A549 (cell line): ENCODE measurements at regions not wholly inside any gene's neighbourhood (a gene's known extent, or its start where the extent isn't known, plus 50 kb on each side); places are given as distances from the start of the nearest gene placed in this dataset.

Experiments used
- ATAC-seq, 2 experiments: fragments of 200-7000 bp in 1 of 2; fragments of >200 bp in 1 of 2; cut with Nextera tagmentation in 1 of 2; cut with Tn5 transposase in 1 of 2; 3 replicates each; pipeline versions ENCODE4 v1.8.0 to v1.9.1; 2018 to 2020; ENCODE audit warnings: mild to moderate bottlenecking in 1 of 2, moderate library complexity in 1 of 2
- CTCF ChIA-PET: fragments of 300-600 bp; sonication (Branson Sonifier 250); formaldehyde crosslinking; extraction: SDS; loops from one replicate; lab custom pipeline; 2021; ENCODE audit warnings: antibody characterized with exemption, inconsistent platforms; lab: Yijun Ruan, JAX
- POLR2A ChIA-PET: fragments of 350-600 bp; formaldehyde crosslinking; extraction: SDS; loops from one replicate; lab custom pipeline; 2021; ENCODE audit warnings: antibody characterized with exemption, inconsistent platforms; lab: Yijun Ruan, JAX
- DNase-seq, 2 experiments: peaks; one replicate each; pipeline versions ENCODE4 v3.0.0 to v3.0.0-alpha.2; 2011 to 2016; ENCODE audit warnings: low read depth in 1 of 2, low spot score in 1 of 2
- FAIRE-seq: peaks from 2 replicates; lab custom pipeline; 2011; peaks lifted over from hg19 to GRCh38; lab: Jason Lieb, UNC
- H3K27ac ChIP-seq, 2 experiments: fragments of >200 bp; sonication (Bioruptor Twin); formaldehyde crosslinking; 3 replicates each; pipeline ENCODE4 v1.5.1; 2016 to 2017
- H3K4me1 ChIP-seq: fragments of >200 bp; sonication (Bioruptor Twin); formaldehyde crosslinking; 3 replicates; pipeline ENCODE4 v1.6.1; 2016
- H3K4me2 ChIP-seq: fragments of >200 bp; sonication (Bioruptor Twin); formaldehyde crosslinking; 3 replicates; pipeline ENCODE4 v1.6.1; 2016
- H3K4me3 ChIP-seq: fragments of >200 bp; sonication (Bioruptor Twin); formaldehyde crosslinking; 3 replicates; pipeline ENCODE4 v1.5.1; 2016
- H3K9me3 ChIP-seq: fragments of >200 bp; sonication (Bioruptor Twin); formaldehyde crosslinking; 3 replicates; pipeline ENCODE4 v1.6.1; 2016
- BHLHE40 ChIP-seq: IDR thresholded peaks from 2 replicates; pipeline ENCODE4 v1.6.1; 2012; ENCODE audit warnings: low read depth, low read length, inconsistent platforms
- CBX2 ChIP-seq: fragments of 200-600 bp; sonication (generic); IDR thresholded peaks from 2 replicates; pipeline ENCODE4 v1.6.1; 2016; ENCODE audit warnings: low read depth, mild to moderate bottlenecking, borderline replicate concordance
- CEBPB ChIP-seq, 2 experiments: fragments of >200 bp in 1 of 2; sonication (Bioruptor Twin) in 1 of 2; formaldehyde crosslinking in 1 of 2; IDR thresholded peaks; 2 replicates each; pipeline ENCODE4 v1.6.1; 2012 to 2016
- CHD4 ChIP-seq: fragments of 200-600 bp; sonication (generic); IDR thresholded peaks from 2 replicates; pipeline ENCODE4 v1.6.1; 2016; ENCODE audit warnings: antibody characterized with exemption, mild to moderate bottlenecking, borderline replicate concordance
- E2F6 ChIP-seq: IDR thresholded peaks from 2 replicates; pipeline ENCODE4 v1.6.1; 2012; ENCODE audit warnings: low read depth, borderline replicate concordance
- EHMT2 ChIP-seq: fragments of 200-600 bp; sonication (generic); IDR thresholded peaks from 2 replicates; pipeline ENCODE4 v1.6.1; 2016; ENCODE audit warnings: antibody characterized with exemption, low read depth, mild to moderate bottlenecking, moderate library complexity
- EP300 ChIP-seq, 2 experiments: fragments of >200 bp; sonication (Bioruptor Twin); formaldehyde crosslinking; IDR thresholded peaks; 2 replicates in 1 of 2; 3 replicates in 1 of 2; pipeline ENCODE4 v1.6.1; 2016 to 2017
- FOXS1 ChIP-seq: fragments of 250-450 bp; sonication (Bioruptor Pico); IDR thresholded peaks from 2 replicates; pipeline ENCODE4 v1.5.0; 2020; ENCODE audit warnings: mild to moderate bottlenecking, moderate library complexity
- HEYL ChIP-seq: fragments of 250-450 bp; sonication (Bioruptor Pico); IDR thresholded peaks from 2 replicates; pipeline ENCODE4 v1.8.0; 2021; ENCODE audit warnings: mild to moderate bottlenecking, moderate library complexity
- HOXB13 ChIP-seq: fragments of 250-450 bp; sonication (Bioruptor Pico); IDR thresholded peaks from 2 replicates; pipeline ENCODE4 v1.5.0; 2020; ENCODE audit warnings: low read depth, mild to moderate bottlenecking, moderate library complexity
- HOXB5 ChIP-seq: fragments of 250-450 bp; sonication (Bioruptor Pico); IDR thresholded peaks from 2 replicates; pipeline ENCODE4 v1.5.0; 2020; ENCODE audit warnings: mild to moderate bottlenecking, moderate library complexity
- MAFK ChIP-seq: fragments of 450-650 bp; IDR thresholded peaks from 2 replicates; pipeline ENCODE4 v1.6.1; 2014; ENCODE audit not compliant: partially characterized antibody
- POLR2A ChIP-seq: IDR thresholded peaks from 2 replicates; pipeline ENCODE4 v1.6.1; 2012; ENCODE audit warnings: mild to moderate bottlenecking, low read length
- POLR2AphosphoS2 ChIP-seq: conservative IDR thresholded peaks from 2 replicates; pipeline ENCODE4 v1.6.1; 2012; ENCODE audit warnings: low read length, improper control_type of control experiment, inconsistent platforms
- RFX5 ChIP-seq: fragments of 450-650 bp; IDR thresholded peaks from 2 replicates; pipeline ENCODE4 v1.7.1; 2014; ENCODE audit warnings: antibody characterized with exemption, mild to moderate bottlenecking, moderate library complexity
- SMC3 ChIP-seq: fragments of >200 bp; sonication (Bioruptor Twin); formaldehyde crosslinking; IDR thresholded peaks from 3 replicates; pipeline ENCODE4 v1.6.1; 2018; ENCODE audit warnings: inconsistent platforms
- SREBF2 ChIP-seq: fragments of 450-650 bp; IDR thresholded peaks from 2 replicates; pipeline ENCODE4 v1.6.1; 2014; ENCODE audit warnings: mild to moderate bottlenecking, moderate library complexity
- TFCP2L1 ChIP-seq: fragments of 250-450 bp; sonication (Bioruptor Pico); IDR thresholded peaks from 2 replicates; pipeline ENCODE4 v1.5.0; 2021; ENCODE audit warnings: mild to moderate bottlenecking
- TP53 ChIP-seq: fragments of 250-450 bp; sonication (Bioruptor Pico); IDR thresholded peaks from 2 replicates; pipeline ENCODE4 v1.5.0; 2021; ENCODE audit warnings: mild to moderate bottlenecking, moderate library complexity
- ZC3H11A ChIP-seq: fragments of 450-650 bp; IDR thresholded peaks from 2 replicates; pipeline ENCODE4 v1.6.1; 2014; ENCODE audit warnings: antibody characterized with exemption, mild to moderate bottlenecking
- ZNF302 ChIP-seq: fragments of 250-450 bp; sonication (Bioruptor Pico); IDR thresholded peaks from 2 replicates; pipeline ENCODE4 v1.9.0; 2021; ENCODE audit warnings: inconsistent platforms, mild to moderate bottlenecking, moderate library complexity
- WGBS: methylation state at CpG from one replicate; pipeline ENCODE4 v1.1.6; 2017; ENCODE audit errors: missing lambda C conversion rate; 5-methylcytosine and 5-hydroxymethylcytosine counted together

DNA sequence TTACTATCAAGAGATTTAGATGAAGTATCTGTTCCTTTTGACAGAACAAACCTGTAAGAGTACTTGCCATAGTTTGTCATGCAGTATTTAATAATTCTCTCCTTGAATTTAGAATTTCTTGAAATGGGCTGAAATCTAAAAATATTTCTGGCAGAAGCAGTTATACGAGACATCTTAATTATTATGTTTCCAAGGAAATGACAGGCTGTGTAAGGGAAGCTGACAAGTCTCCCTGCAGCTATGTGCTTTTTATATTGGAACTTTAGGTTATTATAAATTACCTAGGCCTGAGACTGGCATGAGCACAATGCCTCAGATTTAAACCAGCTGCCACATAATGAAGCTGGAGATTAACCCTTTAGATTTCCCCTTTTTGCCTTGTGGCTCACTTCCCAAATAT is 365.0 kb upstream of the EPHA6 start:
- POLR2A ChIA-PET = no interaction called here
- no peaks in the 10 kb centered on the region for H3K4me1 ChIP-seq

DNA sequence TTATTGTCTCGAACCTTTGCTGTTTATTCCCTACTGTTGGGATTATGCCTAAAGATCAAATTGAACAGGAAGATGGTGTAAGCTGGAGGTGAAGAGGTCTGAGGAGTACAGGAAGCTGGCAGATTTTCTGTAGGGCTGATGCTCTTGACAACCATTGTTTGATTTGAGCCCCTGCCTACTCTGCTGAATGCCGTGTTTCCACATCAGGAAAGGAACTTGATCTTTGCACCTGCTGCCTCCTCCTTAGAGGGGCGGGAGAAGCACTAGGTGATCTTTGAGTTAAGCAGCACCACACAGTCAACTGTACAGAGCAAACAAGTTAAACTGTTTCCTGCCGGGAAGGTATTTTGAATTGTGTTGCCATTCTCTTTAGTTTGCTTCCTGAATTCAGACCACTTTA is 364.6 kb upstream of the EPHA6 start:
- H3K27ac ChIP-seq = no peak overlapping the region
- H3K9me3 ChIP-seq = no peaks in the 10 kb centered on the region
- H3K4me2 ChIP-seq = no peak overlapping the region
- H3K4me1 ChIP-seq = no peaks in the 10 kb centered on the region
- CTCF ChIA-PET = no interaction called here
- WGBS = 18% methylated on average over 4 of the region's 4 CpGs
- no peak overlapping the region for H3K4me3 ChIP-seq
- no peak for ATAC-seq
- TF ChIP-seq BHLHE40 (no peak), POLR2AphosphoS2 (no peak), SMC3 (no peak), ZNF302 (CRISPR knock-in tag) (no peak), POLR2A (no peak), CBX2 (no peak)
- TF ChIP-seq, all 56 proteins: peak for 0
- POLR2A ChIA-PET = no interaction called here
- DNase-seq = no peak
- no peak for FAIRE-seq

More for the DNA sequence above, 365.0 kb upstream of the EPHA6 start:
- H3K9me3 ChIP-seq = no peaks in the 10 kb centered on the region
- no peak for ATAC-seq
- no peak for FAIRE-seq
- no peak for TF ChIP-seq TP53 (CRISPR knock-in tag)
- no peak for TF ChIP-seq HOXB13 (CRISPR knock-in tag)
- TF ChIP-seq CEBPB (IDR thresholded peaks at IDR 0.05) = no peak
- TF ChIP-seq POLR2AphosphoS2 = no peak
- no peak for TF ChIP-seq HEYL (CRISPR knock-in tag)
- TF ChIP-seq, all 56 proteins: peak for 0
- DNase-seq = no peak
- 51% methylated on average over 1 of the region's 1 CpG for WGBS
- Histone ChIP-seq H3K4me2 (no peak overlapping the region), H3K4me3 (no peak overlapping the region), H3K27ac (no peak overlapping the region)
- CTCF ChIA-PET = no interaction called here

- ChIA-PET POLR2A (no interaction called here), CTCF (no interaction called here)
- TF ChIP-seq MAFK (no peak), E2F6 (no peak), RFX5 (no peak), HOXB5 (CRISPR knock-in tag) (no peak), FOXS1 (CRISPR knock-in tag) (no peak), POLR2A (no peak), ZC3H11A (no peak), EHMT2 (no peak)
- Histone ChIP-seq H3K27ac (no peak overlapping the region), H3K4me3 (no peak overlapping the region), H3K4me2 (no peak overlapping the region), H3K4me1 (no peaks in the 10 kb centered on the region), H3K9me3 (no peaks in the 10 kb centered on the region)
- WGBS = 55% methylated on average over 2 of the region's 2 CpGs
- FAIRE-seq (no peak), DNase-seq (no peak), ATAC-seq (no peak)
These were observed 363.7 kb upstream of the EPHA6 start for GRCh38 chr3:96450699-96451098.

DNA sequence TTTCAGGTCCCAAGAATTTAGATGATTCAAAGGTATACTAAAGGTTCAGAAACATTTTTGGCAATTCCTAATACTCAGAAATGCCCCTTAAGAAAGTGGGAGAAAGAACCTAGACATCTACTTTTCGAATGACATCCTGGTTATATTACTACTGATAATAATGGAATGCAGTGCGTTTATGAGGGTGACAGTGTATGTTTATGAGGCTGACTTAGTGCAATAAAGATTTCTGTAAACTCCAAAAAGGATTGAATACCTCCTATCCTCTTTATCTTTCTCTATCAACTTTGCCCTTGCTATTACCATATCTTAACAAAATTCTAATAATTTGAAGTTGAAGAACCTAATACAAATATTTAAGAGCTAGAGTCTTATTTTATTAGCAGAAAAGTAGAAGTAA is 348.9 kb upstream of the EPHA6 start:
- H3K4me1 ChIP-seq = no peaks in the 10 kb centered on the region
- FAIRE-seq (no peak), DNase-seq (no peak), ATAC-seq (no peak)
- no peak overlapping the region for H3K27ac ChIP-seq
- WGBS = 10% methylated on average over 2 of the region's 2 CpGs
- CTCF ChIA-PET = no interaction called here
- H3K4me3 ChIP-seq = no peak overlapping the region
- POLR2A ChIA-PET = no interaction called here
- no peak for TF ChIP-seq CHD4
- TF ChIP-seq FOXS1 (CRISPR knock-in tag) = no peak
- no peak for TF ChIP-seq TFCP2L1 (CRISPR knock-in tag)
- no peak for TF ChIP-seq EP300 (IDR thresholded peaks at IDR 0.05)
- no peak for TF ChIP-seq SREBF2
- no peak for TF ChIP-seq BHLHE40
- H3K9me3 ChIP-seq = no peaks in the 10 kb centered on the region
- H3K4me2 ChIP-seq = no peak overlapping the region
